SK-N-SH (cell line): ENCODE measurements at regions not wholly inside any gene's neighbourhood (a gene's known extent, or its start where the extent isn't known, plus 50 kb on each side); places are given as distances from the start of the nearest gene placed in this dataset.

Experiments used
- CTCF ChIA-PET: fragments of 300-600, 350-600 bp; formaldehyde crosslinking; extraction: SDS; loops from one replicate; lab custom pipeline; 2021; lab: Yijun Ruan, JAX
- POLR2A ChIA-PET: fragments of 350-600 bp; sonication (Branson Sonifier 250); formaldehyde crosslinking; extraction: SDS; loops from one replicate; lab custom pipeline; 2020; ENCODE audit warnings: antibody characterized with exemption, inconsistent platforms; lab: Yijun Ruan, JAX
- DNase-seq: peaks from one replicate; pipeline ENCODE4 v3.0.0; 2012
- H2AFZ ChIP-seq: fragments of 200-600 bp; sonication (generic); 2 replicates; pipeline ENCODE4 v1.8.1; 2016; ENCODE audit warnings: antibody characterized with exemption, mild to moderate bottlenecking, low read depth
- H3F3A ChIP-seq: fragments of 200-600 bp; sonication (generic); replicated peaks from 2 replicates; pipeline ENCODE3; 2016; ENCODE audit warnings: antibody characterized with exemption, mild to moderate bottlenecking; ENCODE audit not compliant: insufficient read depth
- H3K27ac ChIP-seq, 2 experiments: fragments of 200-500 bp in 1 of 2; fragments of 200-600 bp in 1 of 2; sonication (Bioruptor generic) in 1 of 2; sonication (generic), shearing (Covaris generic) in 1 of 2; 2 replicates each; pipeline versions ENCODE4 v1.5.1 to v1.6.1; 2014 to 2016; ENCODE audit warnings: low read depth in 2 of 2, inconsistent platforms in 1 of 2, low read length in 1 of 2, mild to moderate bottlenecking in 1 of 2, mixed read lengths in 1 of 2
- H3K27me3 ChIP-seq: fragments of 200-600 bp; sonication (generic), shearing (Covaris generic); 2 replicates; pipeline ENCODE4 v1.6.1; 2016; ENCODE audit warnings: mixed run types; ENCODE audit not compliant: insufficient read depth
- H3K36me3 ChIP-seq, 2 experiments: fragments of 200-500 bp in 1 of 2; fragments of 200-600 bp in 1 of 2; sonication (Bioruptor generic) in 1 of 2; sonication (generic) in 1 of 2; replicated peaks in 1 of 2; 2 replicates each; pipeline versions ENCODE3 to v1.5.1; 2014 to 2016; ENCODE audit warnings: low read length in 1 of 2, mild to moderate bottlenecking in 1 of 2; ENCODE audit not compliant: insufficient read depth in 2 of 2, control insufficient read depth in 1 of 2
- H3K4me1 ChIP-seq, 2 experiments: fragments of 200-500 bp in 1 of 2; fragments of 200-600 bp in 1 of 2; sonication (Bioruptor generic) in 1 of 2; sonication (generic), shearing (Covaris generic) in 1 of 2; 2 replicates each; pipeline versions ENCODE4 v1.5.1 to v1.6.1; 2014 to 2016; ENCODE audit warnings: low read depth in 1 of 2, low read length in 1 of 2, mixed run types in 1 of 2; ENCODE audit not compliant: insufficient read depth in 2 of 2, control insufficient read depth in 1 of 2
- H3K4me2 ChIP-seq: fragments of 200-600 bp; sonication (generic), shearing (Covaris generic); 2 replicates; pipeline ENCODE4 v1.6.1; 2017; ENCODE audit warnings: mixed run types
- H3K4me3 ChIP-seq, 2 experiments: fragments of 200-500 bp in 1 of 2; fragments of 200-600 bp in 1 of 2; sonication (Bioruptor generic) in 1 of 2; sonication (generic), shearing (Covaris generic) in 1 of 2; 2 replicates each; pipeline versions ENCODE4 v1.5.1 to v1.8.1; 2014 to 2016; ENCODE audit warnings: low read depth in 2 of 2, inconsistent platforms in 1 of 2, low read length in 1 of 2, mild to moderate bottlenecking in 1 of 2, mixed read lengths in 1 of 2, moderate library complexity in 1 of 2
- H3K79me2 ChIP-seq: fragments of 200-600 bp; sonication (generic); 2 replicates; pipeline ENCODE4 v1.8.1; 2017; ENCODE audit warnings: mild to moderate bottlenecking; ENCODE audit not compliant: insufficient read depth
- H3K9ac ChIP-seq: fragments of 200-600 bp; sonication (generic); 2 replicates; pipeline ENCODE4 v1.6.1; 2017; ENCODE audit warnings: mixed run types
- H3K9me2 ChIP-seq: fragments of 200-600 bp; sonication (generic); 2 replicates; pipeline ENCODE4 v1.6.1; 2017; ENCODE audit warnings: mixed run types
- H3K9me3 ChIP-seq: fragments of 200-600 bp; sonication (generic); 2 replicates; pipeline ENCODE4 v1.6.1; 2017; ENCODE audit warnings: mixed run types, mild to moderate bottlenecking, moderate library complexity
- H4K20me1 ChIP-seq: fragments of 200-600 bp; sonication (generic); 2 replicates; pipeline ENCODE4 v1.6.1; 2017; ENCODE audit warnings: mild to moderate bottlenecking, mixed run types; ENCODE audit not compliant: insufficient read depth
- EZH2phosphoT487 ChIP-seq: fragments of 200-600 bp; sonication (generic); IDR thresholded peaks from 2 replicates; pipeline ENCODE4 v1.6.1; 2017; ENCODE audit warnings: low read depth, mixed run types, mild to moderate bottlenecking, antibody characterized with exemption, moderate library complexity, borderline replicate concordance
- IRF3 ChIP-seq: fragments of 150-350 bp; IDR thresholded peaks from 2 replicates; pipeline ENCODE4 v1.6.1; 2016; ENCODE audit warnings: mild to moderate bottlenecking, low read depth, low read length
- MXI1 ChIP-seq: IDR thresholded peaks from 2 replicates; pipeline ENCODE4 v1.6.1; 2012; ENCODE audit warnings: mild to moderate bottlenecking, low read depth, low read length, improper control_type of control experiment
- NRF1 ChIP-seq: IDR thresholded peaks from 2 replicates; pipeline ENCODE4 v1.6.1; 2012; ENCODE audit warnings: low read depth, mild to moderate bottlenecking, low read length
- RAD21 ChIP-seq: IDR thresholded peaks from 2 replicates; pipeline ENCODE4 v1.6.1; 2012; ENCODE audit warnings: mild to moderate bottlenecking, low read length
- RFX5 ChIP-seq: IDR thresholded peaks from 2 replicates; pipeline ENCODE4 v1.6.1; 2012; ENCODE audit warnings: mild to moderate bottlenecking, improper control_type of control experiment, low read length
- RXRA ChIP-seq: IDR thresholded peaks from 2 replicates; pipeline ENCODE4 v1.4.0; 2012; ENCODE audit warnings: low read depth, mild to moderate bottlenecking, borderline replicate concordance
- TAF1 ChIP-seq: IDR thresholded peaks from 2 replicates; pipeline ENCODE4 v1.6.1; 2012; ENCODE audit warnings: low read depth, mild to moderate bottlenecking, low read length, moderate library complexity, borderline replicate concordance
- USF1 ChIP-seq: IDR thresholded peaks from 2 replicates; pipeline ENCODE4 v1.4.0; 2012; ENCODE audit warnings: low read depth, borderline replicate concordance
- USF2 ChIP-seq: fragments of 150-350 bp; IDR thresholded peaks from 2 replicates; pipeline ENCODE4 v1.6.1; 2017; ENCODE audit warnings: antibody characterized with exemption, low read length, low read depth, borderline replicate concordance
- ZBTB33 ChIP-seq: IDR thresholded peaks from 2 replicates; pipeline ENCODE4 v1.4.0; 2012; ENCODE audit warnings: low read depth, borderline replicate concordance
- WGBS: methylation state at CpG from one replicate; pipeline ENCODE4 v1.1.6; 2017; ENCODE audit warnings: low lambda C conversion rate; 5-methylcytosine and 5-hydroxymethylcytosine counted together

- no peaks in the 10 kb centered on the region; the same call in 1 of the 2 replicates for H3K27me3 ChIP-seq
- no peak overlapping the region for H3K27ac ChIP-seq
- H2AFZ ChIP-seq = no peak overlapping the region
- no peak overlapping the region for H3K4me3 ChIP-seq
- WGBS = 50% methylated on average over 4 of the region's 4 CpGs
- H3K9me3 ChIP-seq = no peaks in the 10 kb centered on the region
- no peaks in the 10 kb centered on the region for H3K79me2 ChIP-seq
- DNase-seq = no peak
- TF ChIP-seq USF2 (no peak), MXI1 (no peak)
- no peaks in the 10 kb centered on the region for H3K9me2 ChIP-seq
- H4K20me1 ChIP-seq = no peaks in the 10 kb centered on the region
- no peak overlapping the region for H3K4me2 ChIP-seq
- POLR2A ChIA-PET = interaction anchor here (0.7 kb wide), 1 partner anchor 14 kb away, joined by 4 read pairs; no protein-coding TSS in a partner anchor
- no peaks in the 10 kb centered on the region for H3K36me3 ChIP-seq
- H3K4me1 ChIP-seq = no peaks in the 10 kb centered on the region
- CTCF ChIA-PET = interaction anchor here (1.0 to 1.6 kb wide), 2 partner anchors 14 to 245 kb away, joined by 3 to 6 read pairs; no protein-coding TSS in a partner anchor
- H3K9ac ChIP-seq = no peak overlapping the region
- H3F3A ChIP-seq = no peaks in the 10 kb centered on the region
These were observed 183.2 kb upstream of the GPR12 start for GRCh38 chr13:26943748-26944147.

- H2AFZ ChIP-seq = no peak overlapping the region
- no peak overlapping the region for H3K4me3 ChIP-seq
- no peak for DNase-seq
- no peaks in the 10 kb centered on the region for H3K36me3 ChIP-seq
- POLR2A ChIA-PET = no interaction called here
- no peaks in the 10 kb centered on the region for H3K9me2 ChIP-seq
- H3K4me2 ChIP-seq = no peak overlapping the region
- no peaks in the 10 kb centered on the region for H3K9me3 ChIP-seq
- H4K20me1 ChIP-seq = no peaks in the 10 kb centered on the region
- no peaks in the 10 kb centered on the region for H3K4me1 ChIP-seq
- no peaks in the 10 kb centered on the region for H3F3A ChIP-seq
- no peak overlapping the region for H3K9ac ChIP-seq
- H3K27me3 ChIP-seq = no peaks in the 10 kb centered on the region; the same call in 1 of the 2 replicates
- H3K79me2 ChIP-seq = no peaks in the 10 kb centered on the region
- 79% methylated on average over 6 of the region's 6 CpGs for WGBS
- TF ChIP-seq RXRA (no peak), IRF3 (no peak), USF1 (no peak), NRF1 (no peak), ZBTB33 (no peak), TAF1 (no peak), RFX5 (no peak), EZH2phosphoT487 (no peak), RAD21 (no peak)
- no peak overlapping the region for H3K27ac ChIP-seq
- CTCF ChIA-PET = interaction anchor here (1.4 to 2.7 kb wide), 2 partner anchors 12 to 43 kb away, joined by 4 to 17 read pairs; no protein-coding TSS in a partner anchor
These were observed 181.6 kb upstream of the GPR12 start for GRCh38 chr13:26942184-26942583.
